HCT116 (cell line): ENCODE measurements at regions not wholly inside any gene's neighbourhood (a gene's known extent, or its start where the extent isn't known, plus 50 kb on each side); places are given as distances from the start of the nearest gene placed in this dataset.

Experiments used
- ATAC-seq: fragments of 200-7000 bp; cut with Tn5 transposase; 2 replicates; pipeline ENCODE4 v1.9.1; 2020; ENCODE audit warnings: mild to moderate bottlenecking, moderate library complexity
- BruUV-seq: library from RNA; stranded (reverse); fragments of 400-500 nt; replicated peaks from 2 replicates; lab custom pipeline; 2021; lab: Mats Ljungman, UMichigan
- CTCF ChIA-PET: fragments of 300-600 bp; sonication (Branson Sonifier 250); formaldehyde crosslinking; loops from one replicate; lab custom pipeline; 2021; ENCODE audit warnings: antibody characterized with exemption; lab: Charles Lee
- POLR2A ChIA-PET: fragments of 300-600, 350-600 bp; sonication (Branson Sonifier 250); formaldehyde crosslinking; loops from one replicate; lab custom pipeline; 2021; ENCODE audit warnings: antibody characterized with exemption; lab: Charles Lee
- RAD21 ChIA-PET, 2 experiments: fragments of 300-600 bp; sonication (Branson Sonifier 250); formaldehyde crosslinking; loops; one replicate each; lab custom pipeline; 2023; ENCODE audit warnings: low total read pairs in 2 of 2; ENCODE audit not compliant: uncharacterized antibody in 2 of 2, unreplicated experiment in 2 of 2, low non-redundant PET in 1 of 2; lab: Charles Lee
- DNase-seq: peaks from one replicate; pipeline ENCODE4 v3.0.0-alpha.2; 2010; ENCODE audit warnings: low read depth, low spot score
- H2AFZ ChIP-seq: fragments of 200-600 bp; shearing (Covaris generic), sonication (generic); 2 replicates; pipeline ENCODE4 v1.6.1; 2017; ENCODE audit warnings: low read depth, mixed run types, mixed read lengths, antibody characterized with exemption, low read length; ENCODE audit not compliant: poor library complexity, severe bottlenecking
- H3K27ac ChIP-seq: 2 replicates; pipeline ENCODE4 v1.5.1; 2012; ENCODE audit warnings: low read depth, low read length
- H3K27me3 ChIP-seq: fragments of 200-600 bp; sonication (generic); 2 replicates; pipeline ENCODE4 v1.6.1; 2016; ENCODE audit warnings: mixed run types, low read length, mixed read lengths; ENCODE audit not compliant: insufficient read depth
- H3K36me3 ChIP-seq, 2 experiments: fragments of 200-500 bp in 1 of 2; fragments of 200-600 bp in 1 of 2; sonication (Bioruptor generic) in 1 of 2; sonication (generic) in 1 of 2; 2 replicates each; pipeline versions ENCODE4 v1.5.1 to v1.6.1; 2014 to 2016; ENCODE audit warnings: low read length in 2 of 2, inconsistent platforms in 1 of 2, mixed read lengths in 1 of 2, mixed run types in 1 of 2; ENCODE audit not compliant: insufficient read depth in 2 of 2, control insufficient read depth in 1 of 2
- H3K4me1 ChIP-seq, 2 experiments: fragments of 200-600 bp in 1 of 2; sonication (generic) in 1 of 2; 2 replicates each; pipeline versions ENCODE4 v1.5.1 to v1.6.1; 2012 to 2017; ENCODE audit warnings: low read length in 2 of 2, inconsistent platforms in 1 of 2, mild to moderate bottlenecking in 1 of 2, mixed read lengths in 1 of 2, mixed run types in 1 of 2, moderate library complexity in 1 of 2; ENCODE audit not compliant: insufficient read depth in 2 of 2, control insufficient read depth in 1 of 2
- H3K4me2 ChIP-seq: fragments of 200-600 bp; sonication (generic); 2 replicates; pipeline ENCODE4 v1.6.1; 2017; ENCODE audit warnings: mixed run types, low read length, mixed read lengths
- H3K4me3 ChIP-seq, 2 experiments: fragments of 200-600 bp in 1 of 2; sonication (generic) in 1 of 2; replicated peaks in 1 of 2; 2 replicates each; pipeline ENCODE4 v1.5.1; 2011 to 2016; ENCODE audit warnings: low read length in 2 of 2, control low read depth in 1 of 2, low read depth in 1 of 2, mild to moderate bottlenecking in 1 of 2, mixed read lengths in 1 of 2, mixed run types in 1 of 2
- H3K79me2 ChIP-seq: fragments of 200-600 bp; sonication (generic); 2 replicates; pipeline ENCODE4 v1.6.1; 2017; ENCODE audit warnings: mild to moderate bottlenecking, mixed run types, low read length, moderate library complexity, mixed read lengths; ENCODE audit not compliant: insufficient read depth
- H3K9ac ChIP-seq: fragments of 200-600 bp; sonication (generic); 2 replicates; pipeline ENCODE4 v1.6.1; 2016; ENCODE audit warnings: low read length, mixed read lengths
- H3K9me2 ChIP-seq: fragments of 200-600 bp; sonication (generic), shearing (Covaris generic); 2 replicates; pipeline ENCODE4 v1.6.1; 2017; ENCODE audit warnings: mixed run types, mild to moderate bottlenecking, moderate library complexity; ENCODE audit not compliant: insufficient read depth
- H3K9me3 ChIP-seq, 2 experiments: fragments of 200-500 bp in 1 of 2; fragments of 200-600 bp in 1 of 2; sonication (Bioruptor generic) in 1 of 2; sonication (generic) in 1 of 2; 2 replicates each; pipeline ENCODE4 v1.6.1; 2014 to 2017; ENCODE audit warnings: low read length in 2 of 2, mixed read lengths in 2 of 2, inconsistent platforms in 1 of 2, low read depth in 1 of 2, mild to moderate bottlenecking in 1 of 2, mixed run types in 1 of 2, moderate library complexity in 1 of 2; ENCODE audit not compliant: control insufficient read depth in 1 of 2, insufficient read depth in 1 of 2
- H4K20me1 ChIP-seq: fragments of 200-600 bp; sonication (generic), shearing (Covaris generic); 2 replicates; pipeline ENCODE4 v1.6.1; 2017; ENCODE audit warnings: mixed run types, mild to moderate bottlenecking, moderate library complexity; ENCODE audit not compliant: insufficient read depth
- ELF1 ChIP-seq: IDR thresholded peaks from 2 replicates; pipeline ENCODE4 v1.6.1; 2012; ENCODE audit warnings: low read depth, borderline replicate concordance
- POLR2A ChIP-seq: IDR thresholded peaks from 2 replicates; pipeline ENCODE4 v1.7.0; 2011; ENCODE audit warnings: borderline replicate concordance; ENCODE audit not compliant: insufficient read depth, insufficient read length; ENCODE audit errors: extremely low read depth
- ZFX ChIP-seq: fragments of 450-650 bp; IDR thresholded peaks from 2 replicates; pipeline ENCODE4 v1.6.1; 2017
- intact Hi-C: fragments of 100-400 bp; cut with micrococcal nuclease; formaldehyde crosslinking; loops from 2 replicates; pipeline ENCODE4 v1.10.0; 2022
- TF ChIP-seq, protein P1 (sequence below): IDR thresholded peaks from 2 replicates; pipeline ENCODE4 v1.6.1; 2012
- TF ChIP-seq, protein P2 (sequence below): IDR thresholded peaks from 2 replicates; pipeline ENCODE4 v1.6.1; 2012; ENCODE audit warnings: low read depth
- TF ChIP-seq, protein P3 (sequence below): IDR thresholded peaks from 2 replicates; pipeline ENCODE4 v1.6.1; 2012

DNA sequence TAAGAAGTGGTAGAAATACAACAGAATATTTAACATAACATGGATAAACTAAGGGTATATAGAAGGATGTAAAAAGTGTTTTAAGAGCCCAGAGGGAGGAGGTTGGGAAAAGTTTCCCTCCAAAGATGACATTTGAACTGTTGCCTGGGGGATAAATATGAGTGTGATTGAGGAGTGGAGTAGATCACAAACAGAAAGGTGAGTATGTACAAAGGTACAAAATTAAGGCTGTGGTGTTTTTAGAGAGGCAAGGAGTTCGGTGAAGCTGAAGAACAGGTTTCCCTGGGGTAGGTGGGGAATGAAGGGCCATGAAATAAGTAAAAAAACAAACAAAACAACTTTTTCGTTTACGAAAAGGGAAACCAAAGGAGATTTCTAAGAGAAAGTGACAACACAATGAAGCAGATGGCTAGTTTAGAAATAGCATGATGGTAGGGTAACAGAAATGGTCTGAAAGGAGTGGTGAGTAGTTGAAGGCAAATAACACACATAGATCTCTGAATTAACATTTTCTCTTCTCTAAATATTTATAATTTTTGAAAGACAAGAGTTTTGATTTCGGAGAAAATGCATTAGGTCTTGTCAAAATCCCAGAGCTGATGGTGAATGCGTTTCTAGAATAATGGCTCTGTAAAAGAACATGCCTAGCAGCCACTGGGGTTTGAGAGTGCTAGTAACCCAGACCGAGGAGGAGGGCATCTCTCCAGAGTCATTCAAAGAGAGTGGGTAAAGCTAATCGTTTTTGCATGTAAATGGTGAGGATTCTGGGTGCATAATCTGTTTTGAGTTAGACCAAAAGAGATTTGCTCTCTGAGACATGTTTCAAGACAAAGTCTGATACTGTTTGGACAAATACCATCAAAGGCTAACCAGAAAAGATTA is 240.4 kb upstream of the DCN start:
- intact Hi-C loops: no loop called here
- no peaks in the 10 kb centered on the region for H3K36me3 ChIP-seq
- H3K27ac ChIP-seq: no peak overlapping the region
- H3K27me3 ChIP-seq: no peaks in the 10 kb centered on the region
- DNase-seq (no peak), ATAC-seq (no peak)
- TF ChIP-seq, protein P1, sequence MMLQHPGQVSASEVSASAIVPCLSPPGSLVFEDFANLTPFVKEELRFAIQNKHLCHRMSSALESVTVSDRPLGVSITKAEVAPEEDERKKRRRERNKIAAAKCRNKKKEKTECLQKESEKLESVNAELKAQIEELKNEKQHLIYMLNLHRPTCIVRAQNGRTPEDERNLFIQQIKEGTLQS: no peak
- no peak for TF ChIP-seq ZFX
- TF ChIP-seq ELF1: no peak
- TF ChIP-seq, protein P2, sequence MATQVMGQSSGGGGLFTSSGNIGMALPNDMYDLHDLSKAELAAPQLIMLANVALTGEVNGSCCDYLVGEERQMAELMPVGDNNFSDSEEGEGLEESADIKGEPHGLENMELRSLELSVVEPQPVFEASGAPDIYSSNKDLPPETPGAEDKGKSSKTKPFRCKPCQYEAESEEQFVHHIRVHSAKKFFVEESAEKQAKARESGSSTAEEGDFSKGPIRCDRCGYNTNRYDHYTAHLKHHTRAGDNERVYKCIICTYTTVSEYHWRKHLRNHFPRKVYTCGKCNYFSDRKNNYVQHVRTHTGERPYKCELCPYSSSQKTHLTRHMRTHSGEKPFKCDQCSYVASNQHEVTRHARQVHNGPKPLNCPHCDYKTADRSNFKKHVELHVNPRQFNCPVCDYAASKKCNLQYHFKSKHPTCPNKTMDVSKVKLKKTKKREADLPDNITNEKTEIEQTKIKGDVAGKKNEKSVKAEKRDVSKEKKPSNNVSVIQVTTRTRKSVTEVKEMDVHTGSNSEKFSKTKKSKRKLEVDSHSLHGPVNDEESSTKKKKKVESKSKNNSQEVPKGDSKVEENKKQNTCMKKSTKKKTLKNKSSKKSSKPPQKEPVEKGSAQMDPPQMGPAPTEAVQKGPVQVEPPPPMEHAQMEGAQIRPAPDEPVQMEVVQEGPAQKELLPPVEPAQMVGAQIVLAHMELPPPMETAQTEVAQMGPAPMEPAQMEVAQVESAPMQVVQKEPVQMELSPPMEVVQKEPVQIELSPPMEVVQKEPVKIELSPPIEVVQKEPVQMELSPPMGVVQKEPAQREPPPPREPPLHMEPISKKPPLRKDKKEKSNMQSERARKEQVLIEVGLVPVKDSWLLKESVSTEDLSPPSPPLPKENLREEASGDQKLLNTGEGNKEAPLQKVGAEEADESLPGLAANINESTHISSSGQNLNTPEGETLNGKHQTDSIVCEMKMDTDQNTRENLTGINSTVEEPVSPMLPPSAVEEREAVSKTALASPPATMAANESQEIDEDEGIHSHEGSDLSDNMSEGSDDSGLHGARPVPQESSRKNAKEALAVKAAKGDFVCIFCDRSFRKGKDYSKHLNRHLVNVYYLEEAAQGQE: no peak
- TF ChIP-seq, protein P3, sequence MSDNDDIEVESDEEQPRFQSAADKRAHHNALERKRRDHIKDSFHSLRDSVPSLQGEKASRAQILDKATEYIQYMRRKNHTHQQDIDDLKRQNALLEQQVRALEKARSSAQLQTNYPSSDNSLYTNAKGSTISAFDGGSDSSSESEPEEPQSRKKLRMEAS: no peak
- no peak for TF ChIP-seq POLR2A
- BruUV-seq: no TSS peak
- no peaks in the 10 kb centered on the region for H3K4me1 ChIP-seq
- CTCF ChIA-PET: no interaction called here
- no peak overlapping the region for H3K4me3 ChIP-seq
- H4K20me1 ChIP-seq: no peaks in the 10 kb centered on the region
- no peak overlapping the region for H3K4me2 ChIP-seq
- POLR2A ChIA-PET: no interaction called here
- no peak overlapping the region for H3K9ac ChIP-seq
- no peaks in the 10 kb centered on the region for H3K9me3 ChIP-seq
- no peaks in the 10 kb centered on the region for H3K79me2 ChIP-seq
- RAD21 ChIA-PET: no interaction called here
- no peak overlapping the region for H2AFZ ChIP-seq
- no peaks in the 10 kb centered on the region for H3K9me2 ChIP-seq
